Activated T-helper 1 cell treated with anti-CD3 and anti-CD28 coated beads, Interleukin-12 subunit alpha, Interleukin-12 subunit beta, Interleukin-2, Interleukin-4 antibody, amounts not matched to agents 30 ng/mL and 10 ng/mL and 1 ng/mL, durations not matched to agents 14 hours and 24 hours and 36 hours (primary cell): ENCODE measurements at regions not wholly inside any gene's neighbourhood (a gene's known extent, or its start where the extent isn't known, plus 50 kb on each side); places are given as distances from the start of the nearest gene placed in this dataset.
"Not testable (repeated sequence)": the region's sequence is repeated elsewhere in the genome, so short reads cannot be mapped to it uniquely, and the experiment has no call there.

Experiments used
- DNase-seq: peaks from one replicate; pipeline ENCODE4 v3.0.0; 2021; ENCODE audit warnings: low spot score
- H3K27ac Mint-ChIP-seq: one replicate; pipeline ENCODE4 v1.8.0; 2021; ENCODE audit warnings: mild to moderate bottlenecking, mixed read lengths
- H3K27me3 Mint-ChIP-seq: one replicate; pipeline ENCODE4 v1.8.0; 2022; ENCODE audit warnings: mild to moderate bottlenecking, moderate library complexity, mixed read lengths; ENCODE audit not compliant: insufficient read depth
- H3K36me3 Mint-ChIP-seq: one replicate; pipeline ENCODE4 v1.8.0; 2021; ENCODE audit warnings: low read depth, mixed read lengths
- H3K4me1 Mint-ChIP-seq: one replicate; pipeline ENCODE4 v1.8.0; 2021; ENCODE audit warnings: low read depth, mixed read lengths
- H3K4me3 Mint-ChIP-seq: one replicate; pipeline ENCODE4 v1.8.0; 2021; ENCODE audit warnings: mild to moderate bottlenecking, moderate library complexity, mixed read lengths
- H3K9me3 Mint-ChIP-seq: one replicate; pipeline ENCODE4 v1.8.0; 2021; ENCODE audit warnings: mixed read lengths
- intact Hi-C: fragments of 100-400 bp; cut with micrococcal nuclease; formaldehyde crosslinking; loops from one replicate; pipeline ENCODE4 v1.15.1; 2024

- no peak overlapping the region for H3K27ac Mint-ChIP-seq
- intact Hi-C loops, result loop anchor here (1.0 to 5.0 kb wide), 6 partner anchors 17 to 559 kb away; no protein-coding TSS in a partner anchor
- no peak overlapping the region for H3K4me3 Mint-ChIP-seq
- no peak for DNase-seq
- no peaks in the 10 kb centered on the region for H3K9me3 Mint-ChIP-seq
- H3K27me3 Mint-ChIP-seq, result peaks cover 2% of the 10 kb centered on the region
- H3K36me3 Mint-ChIP-seq, result no peaks in the 10 kb centered on the region
- peaks cover 42% of the 10 kb centered on the region for H3K4me1 Mint-ChIP-seq
Measured at GRCh38 chr7:106735637-106736036, 74.7 kb upstream of the CCDC71L start.

- no peak for DNase-seq
- Mint-ChIP-seq H3K9me3 (no peaks in the 10 kb centered on the region), H3K36me3 (no peaks in the 10 kb centered on the region), H3K4me1 (peaks cover 38% of the 10 kb centered on the region), H3K4me3 (no peak overlapping the region), H3K27me3 (peaks cover 2% of the 10 kb centered on the region), H3K27ac (no peak overlapping the region)
- intact Hi-C loops, result loop anchor here (1.0 to 5.0 kb wide), 6 partner anchors 18 to 560 kb away; no protein-coding TSS in a partner anchor
Measured at GRCh38 chr7:106736123-106736507, 75.2 kb upstream of the CCDC71L start.

GRCh38 chr7:106736508-106737201 lies 75.7 kb upstream of the CCDC71L start:
- no peaks in the 10 kb centered on the region for H3K9me3 Mint-ChIP-seq
- peaks cover 2% of the 10 kb centered on the region for H3K27me3 Mint-ChIP-seq
- intact Hi-C loops, result loop anchor here (1.0 to 5.0 kb wide), 6 partner anchors 18 to 560 kb away; no protein-coding TSS in a partner anchor
- peaks cover 32% of the 10 kb centered on the region for H3K4me1 Mint-ChIP-seq
- H3K27ac Mint-ChIP-seq, result no peak overlapping the region
- peak; percentile 31 for DNase-seq
- no peak overlapping the region for H3K4me3 Mint-ChIP-seq
- no peaks in the 10 kb centered on the region for H3K36me3 Mint-ChIP-seq

- no peak for DNase-seq
- Mint-ChIP-seq H3K9me3 (no peaks in the 10 kb centered on the region), H3K36me3 (no peaks in the 10 kb centered on the region), H3K4me3 (no peak overlapping the region), H3K4me1 (peaks cover 27% of the 10 kb centered on the region), H3K27ac (no peak overlapping the region), H3K27me3 (peaks cover 2% of the 10 kb centered on the region)
- intact Hi-C loops, result loop anchor here (2.0 to 5.0 kb wide), 2 partner anchors 36 to 255 kb away; no protein-coding TSS in a partner anchor
Measured at GRCh38 chr7:106737202-106737562, 76.2 kb upstream of the CCDC71L start.

GRCh38 chr7:106740806-106741205 lies 79.8 kb upstream of the CCDC71L start:
- intact Hi-C loops, result no loop called here
- H3K9me3 Mint-ChIP-seq, result no peaks in the 10 kb centered on the region
- no peak overlapping the region for H3K27ac Mint-ChIP-seq
- H3K4me1 Mint-ChIP-seq, result peaks cover 18% of the 10 kb centered on the region
- no peaks in the 10 kb centered on the region for H3K36me3 Mint-ChIP-seq
- no peak for DNase-seq
- H3K4me3 Mint-ChIP-seq, result no peak overlapping the region
- no peaks in the 10 kb centered on the region for H3K27me3 Mint-ChIP-seq

- Mint-ChIP-seq H3K4me3 (no peak overlapping the region), H3K9me3 (no peaks in the 10 kb centered on the region), H3K27me3 (peaks cover 4% of the 10 kb centered on the region), H3K27ac (no peak overlapping the region), H3K4me1 (peaks cover 16% of the 10 kb centered on the region), H3K36me3 (no peaks in the 10 kb centered on the region)
- no peak for DNase-seq
- intact Hi-C loops, result no loop called here
Measured at GRCh38 chr7:106744563-106745091, 83.7 kb upstream of the CCDC71L start.

GRCh38 chr7:106747301-106747700 lies 86.3 kb upstream of the CCDC71L start:
- H3K4me3 Mint-ChIP-seq, H3K27me3 Mint-ChIP-seq, H3K36me3 Mint-ChIP-seq, DNase-seq, H3K27ac Mint-ChIP-seq, intact Hi-C loops, H3K9me3 Mint-ChIP-seq: not testable (repeated sequence)
- H3K4me1 Mint-ChIP-seq, result peaks cover 16% of the 10 kb centered on the region

GRCh38 chr7:106747804-106748203 lies 86.8 kb upstream of the CCDC71L start:
- Mint-ChIP-seq H3K9me3 (no peaks in the 10 kb centered on the region), H3K27ac (no peak overlapping the region), H3K4me1 (peaks cover 16% of the 10 kb centered on the region)

GRCh38 chr7:106749165-106749564 lies 88.2 kb upstream of the CCDC71L start:
- intact Hi-C loops, result no loop called here
- Mint-ChIP-seq H3K4me3 (no peak overlapping the region), H3K9me3 (no peaks in the 10 kb centered on the region), H3K36me3 (no peaks in the 10 kb centered on the region), H3K27me3 (peaks cover 6% of the 10 kb centered on the region), H3K27ac (no peak overlapping the region), H3K4me1 (peaks cover 16% of the 10 kb centered on the region)
- no peak for DNase-seq

More at GRCh38 chr7:106747804-106748203, 86.8 kb upstream of the CCDC71L start:
- DNase-seq, result no peak
- H3K4me3 Mint-ChIP-seq, result no peak overlapping the region
- peaks cover 4% of the 10 kb centered on the region for H3K27me3 Mint-ChIP-seq
- intact Hi-C loops, result no loop called here
- no peaks in the 10 kb centered on the region for H3K36me3 Mint-ChIP-seq

- H3K4me3 Mint-ChIP-seq, result no peak overlapping the region
- H3K27ac Mint-ChIP-seq, result no peak overlapping the region
- H3K9me3 Mint-ChIP-seq, result no peaks in the 10 kb centered on the region
- no peaks in the 10 kb centered on the region for H3K36me3 Mint-ChIP-seq
- peaks cover 6% of the 10 kb centered on the region for H3K27me3 Mint-ChIP-seq
- DNase-seq, result no peak
- peaks cover 10% of the 10 kb centered on the region for H3K4me1 Mint-ChIP-seq
- intact Hi-C loops, result no loop called here
Measured at GRCh38 chr7:106750773-106751172, 89.8 kb upstream of the CCDC71L start.

GRCh38 chr7:106752367-106752766 lies 91.4 kb upstream of the CCDC71L start:
- no peak for DNase-seq
- Mint-ChIP-seq H3K4me1 (no peaks in the 10 kb centered on the region), H3K36me3 (no peaks in the 10 kb centered on the region), H3K4me3 (no peak overlapping the region), H3K9me3 (no peaks in the 10 kb centered on the region), H3K27ac (no peak overlapping the region), H3K27me3 (peaks cover 6% of the 10 kb centered on the region)
- intact Hi-C loops, result no loop called here

GRCh38 chr7:106755024-106755423 lies 94.1 kb upstream of the CCDC71L start:
- intact Hi-C loops, H3K27me3 Mint-ChIP-seq, H3K4me1 Mint-ChIP-seq, DNase-seq, H3K9me3 Mint-ChIP-seq, H3K36me3 Mint-ChIP-seq, H3K27ac Mint-ChIP-seq, H3K4me3 Mint-ChIP-seq: not testable (repeated sequence)

GRCh38 chr7:106755641-106756040 lies 94.7 kb upstream of the CCDC71L start:
- H3K27ac Mint-ChIP-seq, result no peak overlapping the region
- intact Hi-C loops, result no loop called here
- H3K36me3 Mint-ChIP-seq, result no peaks in the 10 kb centered on the region
- H3K4me1 Mint-ChIP-seq, result no peaks in the 10 kb centered on the region
- no peaks in the 10 kb centered on the region for H3K9me3 Mint-ChIP-seq
- DNase-seq, result no peak
- no peak overlapping the region for H3K4me3 Mint-ChIP-seq
- peaks cover 4% of the 10 kb centered on the region for H3K27me3 Mint-ChIP-seq
